Mammary epithelial cell (primary cell): ENCODE measurements at regions not wholly inside any gene's neighbourhood (a gene's known extent, or its start where the extent isn't known, plus 50 kb on each side); places are given as distances from the start of the nearest gene placed in this dataset.

Source experiments
- EZH2 ChIP-seq: IDR thresholded peaks from 2 replicates; pipeline ENCODE4 v1.6.1; 2012; ENCODE audit warnings: low read length, inconsistent platforms, borderline replicate concordance
- TF ChIP-seq, protein P1 (sequence below), 2 donors: IDR thresholded peaks in 1 of 2; conservative IDR thresholded peaks in 1 of 2; 2 replicates each; pipeline ENCODE4 v1.5.1; 2011 to 2012; ENCODE audit warnings: inconsistent platforms in 2 of 2, low read length in 2 of 2, mild to moderate bottlenecking in 2 of 2, control low read depth in 1 of 2, low read depth in 1 of 2; ENCODE audit not compliant: insufficient read depth in 1 of 2; ENCODE audit errors: extremely low read depth in 1 of 2

GRCh38 chr3:159182961-159183360, 381.1 kb downstream of the MFSD1 start:
- TF ChIP-seq, protein P1, sequence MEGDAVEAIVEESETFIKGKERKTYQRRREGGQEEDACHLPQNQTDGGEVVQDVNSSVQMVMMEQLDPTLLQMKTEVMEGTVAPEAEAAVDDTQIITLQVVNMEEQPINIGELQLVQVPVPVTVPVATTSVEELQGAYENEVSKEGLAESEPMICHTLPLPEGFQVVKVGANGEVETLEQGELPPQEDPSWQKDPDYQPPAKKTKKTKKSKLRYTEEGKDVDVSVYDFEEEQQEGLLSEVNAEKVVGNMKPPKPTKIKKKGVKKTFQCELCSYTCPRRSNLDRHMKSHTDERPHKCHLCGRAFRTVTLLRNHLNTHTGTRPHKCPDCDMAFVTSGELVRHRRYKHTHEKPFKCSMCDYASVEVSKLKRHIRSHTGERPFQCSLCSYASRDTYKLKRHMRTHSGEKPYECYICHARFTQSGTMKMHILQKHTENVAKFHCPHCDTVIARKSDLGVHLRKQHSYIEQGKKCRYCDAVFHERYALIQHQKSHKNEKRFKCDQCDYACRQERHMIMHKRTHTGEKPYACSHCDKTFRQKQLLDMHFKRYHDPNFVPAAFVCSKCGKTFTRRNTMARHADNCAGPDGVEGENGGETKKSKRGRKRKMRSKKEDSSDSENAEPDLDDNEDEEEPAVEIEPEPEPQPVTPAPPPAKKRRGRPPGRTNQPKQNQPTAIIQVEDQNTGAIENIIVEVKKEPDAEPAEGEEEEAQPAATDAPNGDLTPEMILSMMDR (conservative IDR thresholded peaks at IDR 0.05 in 1 of 2, IDR thresholded peaks at IDR 0.05 in 1 of 2; ENCODE audit: extremely low read depth in 1 of 2, insufficient read depth in 1 of 2, low read depth in 1 of 2, low read length in 2 of 2), result no peak
- TF ChIP-seq EZH2, result no peak
